Spleen (tissue), 7 donors: ENCODE measurements at regions not wholly inside any gene's neighbourhood (a gene's known extent, or its start where the extent isn't known, plus 50 kb on each side); places are given as distances from the start of the nearest gene placed in this dataset.

ENCODE experiments used
- CTCF ChIP-seq, 11 experiments: fragments of 200-600 bp in 7 of 11; fragments of 450-650 bp in 4 of 11; sonication (generic) in 4 of 11; IDR thresholded peaks in 8 of 11; conservative IDR thresholded peaks in 3 of 11; 1 replicate in 7 of 11; 2 replicates in 4 of 11; pipeline versions ENCODE4 v1.4.0 to v1.8.0; 2016 to 2021; ENCODE audit warnings: antibody characterized with exemption in 11 of 11, inconsistent platforms in 4 of 11, mild to moderate bottlenecking in 1 of 11
- POLR2A ChIP-seq, 3 donors: fragments of 450-650 bp; IDR thresholded peaks; one replicate each; pipeline ENCODE4 v1.5.1; 2017; ENCODE audit warnings: antibody characterized with exemption in 3 of 3, mild to moderate bottlenecking in 1 of 3
- POLR2AphosphoS5 ChIP-seq, 3 donors: sonication (generic); formaldehyde crosslinking; IDR thresholded peaks; one replicate each; pipeline ENCODE4 v1.5.1; 2017; ENCODE audit warnings: antibody characterized with exemption in 3 of 3
- donor health status: DM: no; HTN: no; CAD: no; lungs with moderate emphysema.
- donor health status: DM: no; HTN: no; CAD: no.
- donor health status: DM: no; HTN: no; CAD: no.

GRCh38 chr2:147076634-147077033 is 768.2 kb upstream of the ACVR2A start:
- no peak for TF ChIP-seq CTCF (IDR thresholded peaks at IDR 0.05 in 8 of 11, conservative IDR thresholded peaks at IDR 0.05 in 3 of 11)
- TF ChIP-seq POLR2A (IDR thresholded peaks at IDR 0.05), result no peak
- TF ChIP-seq POLR2AphosphoS5 (IDR thresholded peaks at IDR 0.05), result no peak
